ENCODE measurements at regions not wholly inside any gene's neighbourhood (a gene's known extent, or its start where the extent isn't known, plus 50 kb on each side); places are given as distances from the start of the nearest gene placed in this dataset.

DNA sequence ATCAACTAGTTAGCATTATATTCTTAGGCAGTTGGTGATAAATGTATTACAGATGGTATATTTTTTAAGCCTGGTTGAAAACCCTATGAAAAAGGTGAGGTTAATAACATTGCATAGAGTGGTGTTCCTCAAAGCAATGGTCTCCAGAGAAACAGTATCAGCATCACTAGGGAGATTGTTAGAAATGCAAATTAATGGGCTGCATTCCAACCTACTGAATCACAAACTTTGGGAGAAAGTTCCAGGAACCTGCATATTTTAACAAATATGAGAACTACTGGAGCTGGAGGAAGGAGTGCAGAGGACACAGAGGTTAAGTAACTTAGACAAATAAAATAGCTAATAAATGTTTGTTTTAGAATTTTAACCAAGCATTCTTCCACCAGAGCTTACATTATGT, 166.9 kb upstream of the PCDH10 start:
- TF ChIP-seq CTCF (IDR thresholded peaks at IDR 0.05 in 2 of 3, conservative IDR thresholded peaks at IDR 0.05 in 1 of 3; ENCODE audit: borderline replicate concordance in 1 of 3, insufficient read depth in 1 of 3, low read depth in 2 of 3, low read length in 2 of 3) (no peak), JUND (IDR thresholded peaks at IDR 0.05) (no peak), TCF7L2 (IDR thresholded peaks at IDR 0.05; ENCODE audit: borderline replicate concordance, extremely low read depth, insufficient read depth, insufficient read length) (no peak), SP1 (IDR thresholded peaks at IDR 0.05; ENCODE audit: low read depth) (no peak), EZH2 (IDR thresholded peaks at IDR 0.05) (no peak), YY1 (IDR thresholded peaks at IDR 0.05; ENCODE audit: extremely low read depth, insufficient replicate concordance, low read depth, low read length) (no peak), ATF3 (IDR thresholded peaks at IDR 0.05) (no peak), POLR2A (IDR thresholded peaks at IDR 0.05; ENCODE audit: borderline replicate concordance, extremely low read depth, insufficient read depth, insufficient read length) (no peak), EGR1 (IDR thresholded peaks at IDR 0.05; ENCODE audit: low read depth) (no peak), ZNF274 (IDR thresholded peaks at IDR 0.05; ENCODE audit: low read depth, low read length) (no peak), FOSL1 (IDR thresholded peaks at IDR 0.05; ENCODE audit: low read depth) (no peak), POLR2AphosphoS5 (IDR thresholded peaks at IDR 0.05; ENCODE audit: low read depth, low read length) (no peak)
